ENCODE measurements at regions not wholly inside any gene's neighbourhood (a gene's known extent, or its start where the extent isn't known, plus 50 kb on each side); places are given as distances from the start of the nearest gene placed in this dataset.
A peak's percentile ranks its signal among the peaks of the same experiment; 100 is the strongest.

- peak in 1 of 2 donors; percentile 37 for DNase-seq (ENCODE audit: low spot score in 2 of 2)
- intact Hi-C loops (cut with DNase I; ENCODE audit: low total_unique reads), result no loop called here
- 88 to 93% methylated on average over 10 of the region's 10 CpGs for WGBS, 2 donors
- no peak overlapping the region for H3K4me3 ChIP-seq (ENCODE audit: low read depth, poor library complexity, severe bottlenecking)
- no peak for TF ChIP-seq POLR2A (IDR thresholded peaks at IDR 0.05)
These were observed 245.0 kb upstream of the RAB6C start for GRCh38 chr2:129734343-129735034.

DNA sequence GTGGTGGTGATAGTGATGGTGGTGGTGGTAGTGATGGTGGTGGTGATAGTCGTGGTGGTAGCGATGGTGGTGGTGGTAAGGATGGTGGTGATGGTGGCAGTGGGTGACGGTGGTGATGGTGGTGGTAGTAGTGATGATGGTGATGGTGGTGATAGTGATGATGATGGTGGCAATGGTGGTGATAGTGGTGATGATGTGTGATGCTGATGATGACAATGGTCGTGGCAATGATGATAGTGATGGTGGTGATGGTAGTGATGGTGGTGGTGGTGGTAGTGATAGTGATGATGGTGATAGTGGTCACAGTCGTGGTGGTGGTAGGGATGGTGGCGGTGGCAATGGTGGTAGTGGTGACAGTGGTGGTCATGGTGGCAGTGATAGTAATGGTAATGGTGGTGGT is 243.9 kb upstream of the RAB6C start:
- intact Hi-C loops (cut with DNase I; ENCODE audit: low total_unique reads), result no loop called here
- DNase-seq (ENCODE audit: low spot score in 2 of 2), result no peak
- TF ChIP-seq CTCF (IDR thresholded peaks at IDR 0.05) (peak in 1 of 3 donors; percentile 5), POLR2A (IDR thresholded peaks at IDR 0.05) (no peak)
- WGBS, 2 donors, result 92 to 94% methylated on average over 5 of the region's 6 CpGs
- H3K4me3 ChIP-seq (ENCODE audit: low read depth, poor library complexity, severe bottlenecking), result no peak overlapping the region

DNA sequence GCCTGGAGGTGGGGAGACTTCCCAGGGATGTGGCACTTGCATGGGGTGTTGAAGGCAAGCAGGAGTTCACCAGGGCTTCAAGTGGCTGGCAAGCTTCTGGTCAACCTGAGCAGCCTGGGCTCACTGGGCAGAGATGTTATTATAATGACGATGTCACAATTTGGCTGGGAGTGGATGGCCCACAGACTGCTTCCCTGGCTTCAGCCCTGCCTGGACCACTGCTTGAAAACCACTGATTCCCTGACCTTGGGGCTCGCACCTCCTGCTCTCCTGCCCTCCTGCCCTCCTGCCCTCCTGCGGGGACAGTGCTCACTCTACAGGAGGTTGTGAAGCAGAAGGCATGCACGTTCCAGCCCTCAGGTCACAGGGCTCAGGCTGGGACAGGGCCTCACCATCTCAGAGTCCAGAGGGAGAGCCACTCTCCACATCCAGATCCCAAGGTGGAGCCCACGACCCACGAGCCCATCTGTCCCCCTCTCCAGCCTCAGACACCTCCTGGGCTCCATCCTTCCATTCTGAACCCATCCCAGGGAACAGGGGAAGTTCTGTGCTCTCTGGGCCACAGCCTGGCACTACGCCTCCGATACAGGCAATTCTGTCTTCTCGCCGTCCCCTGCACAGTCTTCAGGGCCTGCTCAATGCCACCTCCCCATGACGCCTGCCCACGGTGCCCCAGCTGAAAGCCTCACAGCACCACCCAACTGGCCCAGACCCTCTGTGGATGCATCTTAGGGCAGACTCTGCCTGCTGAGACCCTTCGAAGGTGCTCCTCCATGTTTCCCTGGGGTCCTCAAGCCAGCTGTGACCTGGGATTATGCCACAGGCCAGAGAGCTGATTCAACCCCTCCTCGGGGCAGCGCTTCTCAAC is 241.6 kb upstream of the RAB6C start:
- TF ChIP-seq CTCF (IDR thresholded peaks at IDR 0.05) (no peak), POLR2A (IDR thresholded peaks at IDR 0.05) (no peak)
- no peak for DNase-seq (ENCODE audit: low spot score in 2 of 2)

DNA sequence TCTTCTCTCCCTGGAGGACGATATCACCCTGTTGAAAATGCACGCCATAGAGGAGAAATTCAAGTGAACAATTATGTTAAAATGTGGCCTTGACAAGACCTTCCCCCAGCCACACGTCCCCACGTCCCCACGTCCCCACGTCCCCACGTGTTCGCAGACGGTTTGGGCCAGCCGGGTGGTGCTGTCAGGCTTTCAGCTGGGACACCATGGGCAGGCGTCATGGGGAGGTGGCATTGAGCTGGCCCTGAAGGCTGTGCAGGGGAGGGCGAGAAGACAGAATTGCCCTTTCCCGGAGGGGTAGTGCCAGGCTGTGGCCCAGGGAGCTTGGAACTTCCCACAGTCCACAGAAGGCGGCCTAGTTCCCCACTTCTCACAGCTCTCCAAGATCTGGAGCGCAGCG is 240.7 kb upstream of the RAB6C start:
- TF ChIP-seq CTCF (IDR thresholded peaks at IDR 0.05) (no peak), POLR2A (IDR thresholded peaks at IDR 0.05) (no peak)
- WGBS, 2 donors, result 90 to 94% methylated on average over 15 to 16 of the region's 16 CpGs
- H3K4me3 ChIP-seq (ENCODE audit: low read depth, poor library complexity, severe bottlenecking), result no peak overlapping the region
- DNase-seq (ENCODE audit: low spot score in 2 of 2), result no peak
- intact Hi-C loops (cut with DNase I; ENCODE audit: low total_unique reads), result no loop called here

More for the DNA sequence above, 241.6 kb upstream of the RAB6C start:
- no peak overlapping the region for H3K4me3 ChIP-seq (ENCODE audit: low read depth, poor library complexity, severe bottlenecking)
- intact Hi-C loops (cut with DNase I; ENCODE audit: low total_unique reads), result no loop called here
- WGBS, 2 donors, result 88 to 91% methylated on average over 15 of the region's 15 CpGs

- H3K4me3 ChIP-seq (ENCODE audit: low read depth, poor library complexity, severe bottlenecking), result no peak overlapping the region
- 56 to 71% methylated on average over 7 of the region's 7 CpGs for WGBS, 2 donors
- DNase-seq (ENCODE audit: low spot score in 2 of 2), result no peak
- intact Hi-C loops (cut with DNase I; ENCODE audit: low total_unique reads), result no loop called here
- TF ChIP-seq CTCF (IDR thresholded peaks at IDR 0.05) (no peak), POLR2A (IDR thresholded peaks at IDR 0.05) (no peak)
These were observed 239.0 kb upstream of the RAB6C start for GRCh38 chr2:129740504-129740903.

DNA sequence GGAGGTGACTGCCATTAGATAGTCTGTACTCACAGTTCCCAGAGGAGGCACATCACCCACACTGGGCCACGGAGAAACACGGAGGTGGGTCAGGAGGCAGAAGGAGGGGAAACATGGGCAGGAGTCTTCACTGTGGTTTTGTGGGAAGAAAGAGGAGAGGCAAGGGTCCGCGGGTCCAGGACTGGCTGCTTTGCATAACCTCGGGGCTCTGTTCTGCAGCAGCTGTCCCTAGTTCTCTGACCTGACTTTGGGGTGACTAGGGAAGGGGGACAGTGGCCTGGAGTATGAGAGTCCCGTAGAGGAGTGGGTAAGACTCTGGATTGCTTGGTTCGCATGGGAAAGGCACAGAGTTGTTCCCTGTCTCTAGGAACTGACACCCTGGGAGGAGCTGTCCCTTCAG is 238.3 kb upstream of the RAB6C start:
- no peak for DNase-seq (ENCODE audit: low spot score in 2 of 2)
- no peak overlapping the region for H3K4me3 ChIP-seq (ENCODE audit: low read depth, poor library complexity, severe bottlenecking)
- no peak for TF ChIP-seq POLR2A (IDR thresholded peaks at IDR 0.05)
- TF ChIP-seq CTCF (IDR thresholded peaks at IDR 0.05), result no peak
- 81 to 90% methylated on average over 7 of the region's 7 CpGs for WGBS, 2 donors
- intact Hi-C loops (cut with DNase I; ENCODE audit: low total_unique reads), result no loop called here

Data from lower leg skin (tissue), 4 donors.